GM23338 (cell line): ENCODE measurements at regions not wholly inside any gene's neighbourhood (a gene's known extent, or its start where the extent isn't known, plus 50 kb on each side); places are given as distances from the start of the nearest gene placed in this dataset.

Source experiments
- ATAC-seq: fragments of 200-7000 bp; cut with Tn5 transposase; 3 replicates; pipeline ENCODE4 v1.9.1; 2020
- DNase-seq: peaks from one replicate; pipeline ENCODE4 v3.0.0-alpha.2; 2015; ENCODE audit warnings: low spot score
- H2AFZ ChIP-seq: fragments of 200-600 bp; sonication (generic); 2 replicates; pipeline ENCODE4 v1.8.0; 2016; ENCODE audit warnings: antibody characterized with exemption, mild to moderate bottlenecking, moderate library complexity
- H3F3A ChIP-seq: fragments of 200-600 bp; sonication (generic); replicated peaks from 2 replicates; pipeline ENCODE4 v1.8.0; 2017; ENCODE audit warnings: antibody characterized with exemption, mixed run types, low read depth
- H3K27ac ChIP-seq: fragments of 200-600 bp; sonication (generic); 2 replicates; pipeline ENCODE4 v1.6.1; 2016; ENCODE audit warnings: low read depth
- H3K27me3 ChIP-seq: fragments of 200-600 bp; sonication (generic); 2 replicates; pipeline ENCODE4 v1.8.0; 2016; ENCODE audit warnings: mild to moderate bottlenecking, mixed run types, moderate library complexity; ENCODE audit not compliant: insufficient read depth
- H3K36me3 ChIP-seq: fragments of 200-600 bp; sonication (generic); 2 replicates; pipeline ENCODE4 v1.8.0; 2016; ENCODE audit warnings: mild to moderate bottlenecking; ENCODE audit not compliant: insufficient read depth
- H3K4me1 ChIP-seq: fragments of 200-600 bp; sonication (generic); 2 replicates; pipeline ENCODE4 v1.8.0; 2016; ENCODE audit warnings: mild to moderate bottlenecking, moderate library complexity; ENCODE audit not compliant: insufficient read depth
- H3K4me2 ChIP-seq: fragments of 200-600 bp; sonication (generic); 2 replicates; pipeline ENCODE4 v1.7.1; 2017; ENCODE audit warnings: mixed run types
- H3K4me3 ChIP-seq: fragments of 200-600 bp; sonication (generic); 2 replicates; pipeline ENCODE4 v1.6.1; 2016; ENCODE audit warnings: mixed run types
- H3K79me2 ChIP-seq: fragments of 200-600 bp; sonication (generic); replicated peaks from 2 replicates; pipeline ENCODE4 v1.8.0; 2017; ENCODE audit warnings: mild to moderate bottlenecking; ENCODE audit not compliant: insufficient read depth
- H3K9me2 ChIP-seq: fragments of 200-600 bp; sonication (generic); 2 replicates; pipeline ENCODE4 v1.8.0; 2017; ENCODE audit not compliant: insufficient read depth
- H4K20me1 ChIP-seq: fragments of 200-600 bp; sonication (generic); replicated peaks from 2 replicates; pipeline ENCODE4 v1.8.0; 2017; ENCODE audit warnings: mild to moderate bottlenecking; ENCODE audit not compliant: insufficient read depth
- H3K27ac Mint-ChIP-seq: 2 replicates; pipeline ENCODE4 v1.8.0; 2020; ENCODE audit warnings: inconsistent platforms, mild to moderate bottlenecking, moderate library complexity, mixed read lengths
- H3K27me3 Mint-ChIP-seq: 3 replicates; pipeline ENCODE4 v1.8.0; 2022; ENCODE audit warnings: low read depth, mild to moderate bottlenecking, moderate library complexity, mixed read lengths, inconsistent platforms; ENCODE audit not compliant: insufficient read depth, poor library complexity
- H3K36me3 Mint-ChIP-seq: 3 replicates; pipeline ENCODE4 v1.8.0; 2021; ENCODE audit warnings: low read depth, mild to moderate bottlenecking, inconsistent platforms, moderate library complexity, mixed read lengths
- H3K4me1 Mint-ChIP-seq: 3 replicates; pipeline ENCODE4 v1.8.0; 2020; ENCODE audit warnings: mild to moderate bottlenecking, inconsistent platforms, mixed read lengths
- H3K4me3 Mint-ChIP-seq: 3 replicates; pipeline ENCODE4 v1.8.0; 2021; ENCODE audit warnings: moderate library complexity, mild to moderate bottlenecking, inconsistent platforms, mixed read lengths
- H3K9me3 Mint-ChIP-seq: 3 replicates; pipeline ENCODE4 v1.8.0; 2020; ENCODE audit warnings: moderate library complexity, mild to moderate bottlenecking, inconsistent platforms, mixed read lengths
- CREB1 ChIP-seq: fragments of 250-450 bp; sonication (Bioruptor Pico); IDR thresholded peaks from 2 replicates; pipeline ENCODE4 v1.5.0; 2020; ENCODE audit warnings: low read depth, mild to moderate bottlenecking, moderate library complexity
- EZH2 ChIP-seq: fragments of 200-600 bp; sonication (generic); IDR thresholded peaks from one replicate; pipeline ENCODE4 v1.8.0; 2017; ENCODE audit warnings: antibody characterized with exemption, mild to moderate bottlenecking, low read depth; ENCODE audit not compliant: unreplicated experiment
- EZH2phosphoT487 ChIP-seq: fragments of 200-600 bp; sonication (generic); IDR thresholded peaks from one replicate; pipeline ENCODE4 v1.8.1; 2018; ENCODE audit warnings: antibody characterized with exemption; ENCODE audit not compliant: unreplicated experiment
- JUNB ChIP-seq: IDR thresholded peaks from one replicate; pipeline ENCODE4 v1.6.1; 2016; ENCODE audit warnings: antibody characterized with exemption; ENCODE audit not compliant: unreplicated experiment
- NANOG ChIP-seq: IDR thresholded peaks from 2 replicates; pipeline ENCODE4 v1.6.1; 2016; ENCODE audit warnings: antibody characterized with exemption, borderline replicate concordance
- POLR2AphosphoS5 ChIP-seq: IDR thresholded peaks from 2 replicates; pipeline ENCODE4 v1.6.1; 2016; ENCODE audit warnings: antibody characterized with exemption, low read depth
- STAT1 ChIP-seq: IDR thresholded peaks from one replicate; pipeline ENCODE4 v1.6.1; 2016; ENCODE audit warnings: antibody characterized with exemption; ENCODE audit not compliant: unreplicated experiment
- ZNF114 ChIP-seq: fragments of 250-450 bp; sonication (Bioruptor Pico); IDR thresholded peaks from 2 replicates; pipeline ENCODE4 v1.5.0; 2020; ENCODE audit warnings: mild to moderate bottlenecking, moderate library complexity
- ZNF331 ChIP-seq: fragments of 250-450 bp; sonication (Bioruptor Pico); IDR thresholded peaks from 2 replicates; pipeline ENCODE4 v1.5.0; 2020; ENCODE audit warnings: low read depth, mild to moderate bottlenecking, moderate library complexity
- TF ChIP-seq, protein P1 (sequence below), 2 experiments: fragments of 200-600 bp in 1 of 2; sonication (generic) in 1 of 2; conservative IDR thresholded peaks; 2 replicates each; pipeline versions ENCODE4 v1.5.1 to v1.6.1; 2016 to 2017; ENCODE audit warnings: antibody characterized with exemption in 2 of 2, low read depth in 2 of 2, mild to moderate bottlenecking in 2 of 2, moderate library complexity in 1 of 2
- TF ChIP-seq, protein P2 (sequence below): IDR thresholded peaks from 2 replicates; pipeline ENCODE4 v1.6.1; 2016; ENCODE audit warnings: antibody characterized with exemption
- TF ChIP-seq, protein P3 (sequence below): IDR thresholded peaks from one replicate; pipeline ENCODE4 v1.6.1; 2018; ENCODE audit warnings: antibody characterized with exemption; ENCODE audit not compliant: unreplicated experiment
- TF ChIP-seq, protein P4 (sequence below): fragments of 250-450 bp; sonication (Bioruptor Pico); IDR thresholded peaks from 2 replicates; pipeline ENCODE4 v1.5.0; 2020; ENCODE audit warnings: mild to moderate bottlenecking, moderate library complexity

DNA sequence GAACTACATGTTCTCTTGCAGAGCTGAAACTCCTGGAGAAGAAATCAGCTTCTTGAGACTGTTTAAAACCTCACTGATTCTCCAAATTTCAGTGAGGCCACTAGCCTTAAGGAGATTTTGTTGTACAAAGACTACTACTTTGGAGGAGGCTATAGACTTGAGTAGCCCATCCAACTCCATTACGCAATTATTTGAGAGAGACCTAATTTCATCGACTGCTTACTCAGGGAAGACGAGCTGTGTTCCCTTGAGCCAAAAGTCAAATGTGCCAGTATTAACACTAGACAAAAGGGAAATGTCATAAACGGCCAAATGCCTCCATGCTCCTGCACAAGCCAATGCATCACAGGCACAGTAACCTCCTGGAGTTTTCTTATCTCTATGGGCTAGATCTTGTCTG, 182.8 kb upstream of the SESN3 start:
- Histone ChIP-seq H3K36me3 (no peaks in the 10 kb centered on the region), H3F3A (no peaks in the 10 kb centered on the region), H2AFZ (no peak overlapping the region), H3K4me2 (no peak overlapping the region), H3K27me3 (no peaks in the 10 kb centered on the region), H3K27ac (no peak overlapping the region), H4K20me1 (no peaks in the 10 kb centered on the region), H3K4me1 (no peaks in the 10 kb centered on the region), H3K4me3 (no peak overlapping the region), H3K79me2 (no peaks in the 10 kb centered on the region), H3K9me2 (0 out of 2 replicates have a peak, but pooled peaks cover 2% of the 10 kb centered on the region)
- peaks cover 9% of the 10 kb centered on the region; the same call in 2 of the 3 replicates for H3K4me1 Mint-ChIP-seq
- ATAC-seq: no peak
- H3K36me3 Mint-ChIP-seq: no peaks in the 10 kb centered on the region
- no peak overlapping the region for H3K4me3 Mint-ChIP-seq
- no peak overlapping the region for H3K27ac Mint-ChIP-seq
- no peaks in the 10 kb centered on the region for H3K9me3 Mint-ChIP-seq
- no peak for DNase-seq
- H3K27me3 Mint-ChIP-seq: no peaks in the 10 kb centered on the region
- TF ChIP-seq ZNF114 (CRISPR knock-in tag) (no peak), STAT1 (no peak), NANOG (no peak), JUNB (no peak), ZNF331 (CRISPR knock-in tag) (no peak), CREB1 (no peak), EZH2 (no peak), POLR2AphosphoS5 (no peak), EZH2phosphoT487 (no peak)
- TF ChIP-seq, protein P1, sequence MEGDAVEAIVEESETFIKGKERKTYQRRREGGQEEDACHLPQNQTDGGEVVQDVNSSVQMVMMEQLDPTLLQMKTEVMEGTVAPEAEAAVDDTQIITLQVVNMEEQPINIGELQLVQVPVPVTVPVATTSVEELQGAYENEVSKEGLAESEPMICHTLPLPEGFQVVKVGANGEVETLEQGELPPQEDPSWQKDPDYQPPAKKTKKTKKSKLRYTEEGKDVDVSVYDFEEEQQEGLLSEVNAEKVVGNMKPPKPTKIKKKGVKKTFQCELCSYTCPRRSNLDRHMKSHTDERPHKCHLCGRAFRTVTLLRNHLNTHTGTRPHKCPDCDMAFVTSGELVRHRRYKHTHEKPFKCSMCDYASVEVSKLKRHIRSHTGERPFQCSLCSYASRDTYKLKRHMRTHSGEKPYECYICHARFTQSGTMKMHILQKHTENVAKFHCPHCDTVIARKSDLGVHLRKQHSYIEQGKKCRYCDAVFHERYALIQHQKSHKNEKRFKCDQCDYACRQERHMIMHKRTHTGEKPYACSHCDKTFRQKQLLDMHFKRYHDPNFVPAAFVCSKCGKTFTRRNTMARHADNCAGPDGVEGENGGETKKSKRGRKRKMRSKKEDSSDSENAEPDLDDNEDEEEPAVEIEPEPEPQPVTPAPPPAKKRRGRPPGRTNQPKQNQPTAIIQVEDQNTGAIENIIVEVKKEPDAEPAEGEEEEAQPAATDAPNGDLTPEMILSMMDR (conservative IDR thresholded peaks at IDR 0.05; ENCODE audit: low read depth in 2 of 2): no peak
- TF ChIP-seq, protein P2, sequence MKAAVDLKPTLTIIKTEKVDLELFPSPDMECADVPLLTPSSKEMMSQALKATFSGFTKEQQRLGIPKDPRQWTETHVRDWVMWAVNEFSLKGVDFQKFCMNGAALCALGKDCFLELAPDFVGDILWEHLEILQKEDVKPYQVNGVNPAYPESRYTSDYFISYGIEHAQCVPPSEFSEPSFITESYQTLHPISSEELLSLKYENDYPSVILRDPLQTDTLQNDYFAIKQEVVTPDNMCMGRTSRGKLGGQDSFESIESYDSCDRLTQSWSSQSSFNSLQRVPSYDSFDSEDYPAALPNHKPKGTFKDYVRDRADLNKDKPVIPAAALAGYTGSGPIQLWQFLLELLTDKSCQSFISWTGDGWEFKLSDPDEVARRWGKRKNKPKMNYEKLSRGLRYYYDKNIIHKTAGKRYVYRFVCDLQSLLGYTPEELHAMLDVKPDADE: no peak
- TF ChIP-seq, protein P3, sequence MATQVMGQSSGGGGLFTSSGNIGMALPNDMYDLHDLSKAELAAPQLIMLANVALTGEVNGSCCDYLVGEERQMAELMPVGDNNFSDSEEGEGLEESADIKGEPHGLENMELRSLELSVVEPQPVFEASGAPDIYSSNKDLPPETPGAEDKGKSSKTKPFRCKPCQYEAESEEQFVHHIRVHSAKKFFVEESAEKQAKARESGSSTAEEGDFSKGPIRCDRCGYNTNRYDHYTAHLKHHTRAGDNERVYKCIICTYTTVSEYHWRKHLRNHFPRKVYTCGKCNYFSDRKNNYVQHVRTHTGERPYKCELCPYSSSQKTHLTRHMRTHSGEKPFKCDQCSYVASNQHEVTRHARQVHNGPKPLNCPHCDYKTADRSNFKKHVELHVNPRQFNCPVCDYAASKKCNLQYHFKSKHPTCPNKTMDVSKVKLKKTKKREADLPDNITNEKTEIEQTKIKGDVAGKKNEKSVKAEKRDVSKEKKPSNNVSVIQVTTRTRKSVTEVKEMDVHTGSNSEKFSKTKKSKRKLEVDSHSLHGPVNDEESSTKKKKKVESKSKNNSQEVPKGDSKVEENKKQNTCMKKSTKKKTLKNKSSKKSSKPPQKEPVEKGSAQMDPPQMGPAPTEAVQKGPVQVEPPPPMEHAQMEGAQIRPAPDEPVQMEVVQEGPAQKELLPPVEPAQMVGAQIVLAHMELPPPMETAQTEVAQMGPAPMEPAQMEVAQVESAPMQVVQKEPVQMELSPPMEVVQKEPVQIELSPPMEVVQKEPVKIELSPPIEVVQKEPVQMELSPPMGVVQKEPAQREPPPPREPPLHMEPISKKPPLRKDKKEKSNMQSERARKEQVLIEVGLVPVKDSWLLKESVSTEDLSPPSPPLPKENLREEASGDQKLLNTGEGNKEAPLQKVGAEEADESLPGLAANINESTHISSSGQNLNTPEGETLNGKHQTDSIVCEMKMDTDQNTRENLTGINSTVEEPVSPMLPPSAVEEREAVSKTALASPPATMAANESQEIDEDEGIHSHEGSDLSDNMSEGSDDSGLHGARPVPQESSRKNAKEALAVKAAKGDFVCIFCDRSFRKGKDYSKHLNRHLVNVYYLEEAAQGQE: no peak
- TF ChIP-seq, protein P4, sequence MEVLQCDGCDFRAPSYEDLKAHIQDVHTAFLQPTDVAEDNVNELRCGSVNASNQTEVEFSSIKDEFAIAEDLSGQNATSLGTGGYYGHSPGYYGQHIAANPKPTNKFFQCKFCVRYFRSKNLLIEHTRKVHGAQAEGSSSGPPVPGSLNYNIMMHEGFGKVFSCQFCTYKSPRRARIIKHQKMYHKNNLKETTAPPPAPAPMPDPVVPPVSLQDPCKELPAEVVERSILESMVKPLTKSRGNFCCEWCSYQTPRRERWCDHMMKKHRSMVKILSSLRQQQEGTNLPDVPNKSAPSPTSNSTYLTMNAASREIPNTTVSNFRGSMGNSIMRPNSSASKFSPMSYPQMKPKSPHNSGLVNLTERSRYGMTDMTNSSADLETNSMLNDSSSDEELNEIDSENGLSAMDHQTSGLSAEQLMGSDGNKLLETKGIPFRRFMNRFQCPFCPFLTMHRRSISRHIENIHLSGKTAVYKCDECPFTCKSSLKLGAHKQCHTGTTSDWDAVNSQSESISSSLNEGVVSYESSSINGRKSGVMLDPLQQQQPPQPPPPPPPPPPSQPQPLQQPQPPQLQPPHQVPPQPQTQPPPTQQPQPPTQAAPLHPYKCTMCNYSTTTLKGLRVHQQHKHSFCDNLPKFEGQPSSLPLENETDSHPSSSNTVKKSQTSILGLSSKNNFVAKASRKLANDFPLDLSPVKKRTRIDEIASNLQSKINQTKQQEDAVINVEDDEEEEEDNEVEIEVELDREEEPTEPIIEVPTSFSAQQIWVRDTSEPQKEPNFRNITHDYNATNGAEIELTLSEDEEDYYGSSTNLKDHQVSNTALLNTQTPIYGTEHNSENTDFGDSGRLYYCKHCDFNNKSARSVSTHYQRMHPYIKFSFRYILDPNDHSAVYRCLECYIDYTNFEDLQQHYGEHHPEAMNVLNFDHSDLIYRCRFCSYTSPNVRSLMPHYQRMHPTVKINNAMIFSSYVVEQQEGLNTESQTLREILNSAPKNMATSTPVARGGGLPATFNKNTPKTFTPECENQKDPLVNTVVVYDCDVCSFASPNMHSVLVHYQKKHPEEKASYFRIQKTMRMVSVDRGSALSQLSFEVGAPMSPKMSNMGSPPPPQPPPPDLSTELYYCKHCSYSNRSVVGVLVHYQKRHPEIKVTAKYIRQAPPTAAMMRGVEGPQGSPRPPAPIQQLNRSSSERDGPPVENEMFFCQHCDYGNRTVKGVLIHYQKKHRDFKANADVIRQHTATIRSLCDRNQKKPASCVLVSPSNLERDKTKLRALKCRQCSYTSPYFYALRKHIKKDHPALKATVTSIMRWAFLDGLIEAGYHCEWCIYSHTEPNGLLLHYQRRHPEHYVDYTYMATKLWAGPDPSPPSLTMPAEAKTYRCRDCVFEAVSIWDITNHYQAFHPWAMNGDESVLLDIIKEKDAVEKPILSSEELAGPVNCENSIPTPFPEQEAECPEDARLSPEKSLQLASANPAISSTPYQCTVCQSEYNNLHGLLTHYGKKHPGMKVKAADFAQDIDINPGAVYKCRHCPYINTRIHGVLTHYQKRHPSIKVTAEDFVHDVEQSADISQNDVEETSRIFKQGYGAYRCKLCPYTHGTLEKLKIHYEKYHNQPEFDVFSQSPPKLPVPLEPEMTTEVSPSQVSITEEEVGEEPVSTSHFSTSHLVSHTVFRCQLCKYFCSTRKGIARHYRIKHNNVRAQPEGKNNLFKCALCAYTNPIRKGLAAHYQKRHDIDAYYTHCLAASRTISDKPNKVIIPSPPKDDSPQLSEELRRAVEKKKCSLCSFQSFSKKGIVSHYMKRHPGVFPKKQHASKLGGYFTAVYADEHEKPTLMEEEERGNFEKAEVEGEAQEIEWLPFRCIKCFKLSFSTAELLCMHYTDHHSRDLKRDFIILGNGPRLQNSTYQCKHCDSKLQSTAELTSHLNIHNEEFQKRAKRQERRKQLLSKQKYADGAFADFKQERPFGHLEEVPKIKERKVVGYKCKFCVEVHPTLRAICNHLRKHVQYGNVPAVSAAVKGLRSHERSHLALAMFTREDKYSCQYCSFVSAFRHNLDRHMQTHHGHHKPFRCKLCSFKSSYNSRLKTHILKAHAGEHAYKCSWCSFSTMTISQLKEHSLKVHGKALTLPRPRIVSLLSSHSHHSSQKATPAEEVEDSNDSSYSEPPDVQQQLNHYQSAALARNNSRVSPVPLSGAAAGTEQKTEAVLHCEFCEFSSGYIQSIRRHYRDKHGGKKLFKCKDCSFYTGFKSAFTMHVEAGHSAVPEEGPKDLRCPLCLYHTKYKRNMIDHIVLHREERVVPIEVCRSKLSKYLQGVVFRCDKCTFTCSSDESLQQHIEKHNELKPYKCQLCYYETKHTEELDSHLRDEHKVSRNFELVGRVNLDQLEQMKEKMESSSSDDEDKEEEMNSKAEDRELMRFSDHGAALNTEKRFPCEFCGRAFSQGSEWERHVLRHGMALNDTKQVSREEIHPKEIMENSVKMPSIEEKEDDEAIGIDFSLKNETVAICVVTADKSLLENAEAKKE (CRISPR knock-in tag): no peak
